Testis (tissue), 2 donors: ENCODE measurements at regions not wholly inside any gene's neighbourhood (a gene's known extent, or its start where the extent isn't known, plus 50 kb on each side); places are given as distances from the start of the nearest gene placed in this dataset.
"Not testable (repeated sequence)": the region's sequence is repeated elsewhere in the genome, so short reads cannot be mapped to it uniquely, and the experiment has no call there.

Source experiments
- DNase-seq: peaks from one replicate; pipeline ENCODE4 v3.0.0-alpha.2; 2019
- H3K27ac ChIP-seq, 2 donors: fragments of 200-600 bp; sonication (generic); one replicate each; pipeline ENCODE4 v1.5.1; 2019
- H3K27me3 ChIP-seq: fragments of 200-600 bp; sonication (generic); one replicate; pipeline ENCODE4 v1.5.1; 2019
- H3K36me3 ChIP-seq: fragments of 200-600 bp; sonication (generic); one replicate; pipeline ENCODE4 v1.5.1; 2017; ENCODE audit warnings: low read depth; ENCODE audit errors: missing control alignments
- H3K4me1 ChIP-seq: fragments of 200-600 bp; sonication (generic); one replicate; pipeline ENCODE4 v1.5.1; 2019
- H3K4me3 ChIP-seq, 2 donors: fragments of 200-600 bp; sonication (generic); one replicate each; pipeline ENCODE4 v1.5.1; 2017 to 2019
- H3K9me3 ChIP-seq: fragments of 200-600 bp; sonication (generic); one replicate; pipeline ENCODE4 v1.5.1; 2017
- CTCF ChIP-seq, 3 experiments: fragments of 450-650 bp in 2 of 3; fragments of 200-600 bp in 1 of 3; sonication (generic) in 1 of 3; IDR thresholded peaks; one replicate each; pipeline ENCODE4 v1.5.1; 2016 to 2019; ENCODE audit warnings: antibody characterized with exemption in 3 of 3, mild to moderate bottlenecking in 2 of 3, moderate library complexity in 1 of 3
- POLR2A ChIP-seq: fragments of 450-650 bp; IDR thresholded peaks from one replicate; pipeline ENCODE4 v1.6.1; 2017; ENCODE audit warnings: antibody characterized with exemption, mild to moderate bottlenecking, moderate library complexity
- WGBS, 2 donors: methylation state at CpG; one replicate each; pipeline ENCODE4 v1.1.5; 2018; 5-methylcytosine and 5-hydroxymethylcytosine counted together
- intact Hi-C: fragments of 100-400 bp; cut with DNase I; formaldehyde crosslinking; loops from one replicate; pipeline ENCODE4 v1.15.1; 2023; ENCODE audit warnings: low total_unique reads

GRCh38 chr6:11473008-11473740, 64.4 kb upstream of the TMEM170B start:
- 28 to 38% methylated on average over 16 of the region's 16 CpGs for WGBS, 2 donors
- peak overlapping the region in 1 of 2 donors; percentile 9 for H3K4me3 ChIP-seq
- peaks cover 21% of the 10 kb centered on the region for H3K4me1 ChIP-seq
- intact Hi-C loops = no loop called here
- H3K36me3 ChIP-seq = no peaks in the 10 kb centered on the region
- H3K27me3 ChIP-seq = no peaks in the 10 kb centered on the region
- DNase-seq = peak; percentile 54
- H3K27ac ChIP-seq = peak overlapping the region in 1 of 2 donors; percentile 35
- no peak for TF ChIP-seq POLR2A
- no peak for TF ChIP-seq CTCF (IDR thresholded peaks at IDR 0.05)
- H3K9me3 ChIP-seq = no peaks in the 10 kb centered on the region

GRCh38 chr6:11471261-11471660, 66.3 kb upstream of the TMEM170B start:
- Histone ChIP-seq H3K9me3 (no peaks in the 10 kb centered on the region), H3K27me3 (no peaks in the 10 kb centered on the region), H3K4me1 (peaks cover 21% of the 10 kb centered on the region), H3K27ac (no peak overlapping the region), H3K4me3 (no peak overlapping the region), H3K36me3 (no peaks in the 10 kb centered on the region)
- 91 to 92% methylated on average over 4 of the region's 4 CpGs for WGBS, 2 donors
- no peak for DNase-seq
- intact Hi-C loops = no loop called here
- TF ChIP-seq POLR2A = no peak
- TF ChIP-seq CTCF (IDR thresholded peaks at IDR 0.05) = no peak

GRCh38 chr6:11469684-11470083, 67.9 kb upstream of the TMEM170B start:
- H3K4me1 ChIP-seq = peaks cover 21% of the 10 kb centered on the region
- no peaks in the 10 kb centered on the region for H3K36me3 ChIP-seq
- no peak for DNase-seq
- H3K9me3 ChIP-seq = no peaks in the 10 kb centered on the region
- H3K4me3 ChIP-seq = no peak overlapping the region
- H3K27ac ChIP-seq = no peak overlapping the region
- H3K27me3 ChIP-seq = no peaks in the 10 kb centered on the region
- WGBS, 2 donors = 90 to 100% methylated on average over 1 of the region's 1 CpG
- intact Hi-C loops = no loop called here
- TF ChIP-seq POLR2A = no peak
- no peak for TF ChIP-seq CTCF (IDR thresholded peaks at IDR 0.05)

- H3K27ac ChIP-seq, H3K36me3 ChIP-seq, H3K4me3 ChIP-seq, intact Hi-C loops, H3K9me3 ChIP-seq, DNase-seq, H3K4me1 ChIP-seq, H3K27me3 ChIP-seq: not testable (repeated sequence)
- WGBS, 2 donors = 50 to 55% methylated on average over 4 of the region's 4 CpGs
Measured at GRCh38 chr6:11468271-11468670, 69.3 kb upstream of the TMEM170B start.

- Histone ChIP-seq H3K27ac (no peak overlapping the region), H3K9me3 (no peaks in the 10 kb centered on the region), H3K4me3 (no peak overlapping the region), H3K4me1 (no peaks in the 10 kb centered on the region), H3K36me3 (no peaks in the 10 kb centered on the region), H3K27me3 (no peaks in the 10 kb centered on the region)
- TF ChIP-seq POLR2A (no peak), CTCF (IDR thresholded peaks at IDR 0.05) (no peak)
- DNase-seq = no peak
- intact Hi-C loops = no loop called here
Measured at GRCh38 chr6:11467364-11467763, 70.2 kb upstream of the TMEM170B start.
